ENCODE measurements at regions not wholly inside any gene's neighbourhood (a gene's known extent, or its start where the extent isn't known, plus 50 kb on each side); places are given as distances from the start of the nearest gene placed in this dataset.

- no peaks in the 10 kb centered on the region for H3K79me2 ChIP-seq (ENCODE audit: insufficient read depth, low read depth, low read length)
- no peaks in the 10 kb centered on the region for H3K9me3 ChIP-seq (ENCODE audit: low read length)
- H3K36me3 ChIP-seq (ENCODE audit: insufficient read depth, low read length): no peaks in the 10 kb centered on the region
- POLR2A ChIA-PET: no interaction called here
- no peak for DNase-seq (ENCODE audit: low spot score)
- H3K4me2 ChIP-seq (ENCODE audit: low read length): no peak overlapping the region
- no peak overlapping the region for H3K4me3 ChIP-seq (ENCODE audit: low read depth, low read length, poor library complexity, severe bottlenecking)
- TF ChIP-seq, protein P1, sequence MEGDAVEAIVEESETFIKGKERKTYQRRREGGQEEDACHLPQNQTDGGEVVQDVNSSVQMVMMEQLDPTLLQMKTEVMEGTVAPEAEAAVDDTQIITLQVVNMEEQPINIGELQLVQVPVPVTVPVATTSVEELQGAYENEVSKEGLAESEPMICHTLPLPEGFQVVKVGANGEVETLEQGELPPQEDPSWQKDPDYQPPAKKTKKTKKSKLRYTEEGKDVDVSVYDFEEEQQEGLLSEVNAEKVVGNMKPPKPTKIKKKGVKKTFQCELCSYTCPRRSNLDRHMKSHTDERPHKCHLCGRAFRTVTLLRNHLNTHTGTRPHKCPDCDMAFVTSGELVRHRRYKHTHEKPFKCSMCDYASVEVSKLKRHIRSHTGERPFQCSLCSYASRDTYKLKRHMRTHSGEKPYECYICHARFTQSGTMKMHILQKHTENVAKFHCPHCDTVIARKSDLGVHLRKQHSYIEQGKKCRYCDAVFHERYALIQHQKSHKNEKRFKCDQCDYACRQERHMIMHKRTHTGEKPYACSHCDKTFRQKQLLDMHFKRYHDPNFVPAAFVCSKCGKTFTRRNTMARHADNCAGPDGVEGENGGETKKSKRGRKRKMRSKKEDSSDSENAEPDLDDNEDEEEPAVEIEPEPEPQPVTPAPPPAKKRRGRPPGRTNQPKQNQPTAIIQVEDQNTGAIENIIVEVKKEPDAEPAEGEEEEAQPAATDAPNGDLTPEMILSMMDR (conservative IDR thresholded peaks at IDR 0.05; ENCODE audit: low read length): no peak
- no peak for TF ChIP-seq EZH2phosphoT487 (IDR thresholded peaks at IDR 0.05; ENCODE audit: borderline replicate concordance, low read depth, low read length)
- no peak overlapping the region for H2AFZ ChIP-seq (ENCODE audit: low read length)
- H4K20me1 ChIP-seq (ENCODE audit: insufficient read depth, low read length): no peaks in the 10 kb centered on the region
- no peaks in the 10 kb centered on the region for H3K4me1 ChIP-seq (ENCODE audit: insufficient read depth, low read length, poor library complexity, severe bottlenecking)
- no TSS peak for BruUV-seq (replicated peaks)
- intact Hi-C loops (cut with micrococcal nuclease; ENCODE audit: unreplicated experiment): no loop called here
- no peak overlapping the region for H3K27ac ChIP-seq (ENCODE audit: low read depth, low read length, poor library complexity, severe bottlenecking)
- CTCF ChIA-PET (ENCODE audit: unreplicated experiment): no interaction called here
- H3K9me2 ChIP-seq (ENCODE audit: insufficient read depth, low read length): no peaks in the 10 kb centered on the region
Measured at GRCh38 chr18:40695526-40695925, 1259.5 kb upstream of the PIK3C3 start.

DNA sequence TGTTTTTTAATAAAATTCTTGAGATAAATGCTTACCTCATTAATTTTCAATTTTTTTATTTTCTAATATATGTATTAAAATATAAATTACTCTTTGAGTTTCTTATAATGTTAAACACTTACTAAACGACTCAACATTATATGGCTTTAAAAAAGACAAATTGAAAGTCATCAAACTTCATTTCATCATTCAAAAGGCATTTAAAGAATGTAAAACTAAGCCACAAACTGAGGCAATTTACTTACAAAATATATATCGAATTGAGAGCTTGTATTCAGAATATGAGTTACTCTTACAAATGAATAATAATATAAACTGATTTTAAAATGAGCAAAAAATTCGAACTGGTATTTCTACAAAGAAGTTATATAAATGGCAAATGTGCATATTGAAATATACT, 1262.2 kb upstream of the PIK3C3 start:
- H3K9me3 ChIP-seq (ENCODE audit: low read length): no peaks in the 10 kb centered on the region
- H2AFZ ChIP-seq (ENCODE audit: low read length): no peak overlapping the region
- intact Hi-C loops (cut with micrococcal nuclease; ENCODE audit: unreplicated experiment): no loop called here
- no peak for DNase-seq (ENCODE audit: low spot score)
- no TSS peak for BruUV-seq (replicated peaks)
- no peaks in the 10 kb centered on the region for H3K79me2 ChIP-seq (ENCODE audit: insufficient read depth, low read depth, low read length)
- ChIA-PET POLR2A (no interaction called here), CTCF (ENCODE audit: unreplicated experiment) (no interaction called here)
- TF ChIP-seq EZH2phosphoT487 (IDR thresholded peaks at IDR 0.05; ENCODE audit: borderline replicate concordance, low read depth, low read length): no peak
- TF ChIP-seq, protein P1 (conservative IDR thresholded peaks at IDR 0.05; ENCODE audit: low read length): no peak
- no peak overlapping the region for H3K4me3 ChIP-seq (ENCODE audit: low read depth, low read length, poor library complexity, severe bottlenecking)
- H3K4me2 ChIP-seq (ENCODE audit: low read length): no peak overlapping the region
- H3K27ac ChIP-seq (ENCODE audit: low read depth, low read length, poor library complexity, severe bottlenecking): no peak overlapping the region
- no peaks in the 10 kb centered on the region for H3K9me2 ChIP-seq (ENCODE audit: insufficient read depth, low read length)
- H3K36me3 ChIP-seq (ENCODE audit: insufficient read depth, low read length): no peaks in the 10 kb centered on the region
- no peaks in the 10 kb centered on the region for H4K20me1 ChIP-seq (ENCODE audit: insufficient read depth, low read length)
- H3K4me1 ChIP-seq (ENCODE audit: insufficient read depth, low read length, poor library complexity, severe bottlenecking): no peaks in the 10 kb centered on the region

DNA sequence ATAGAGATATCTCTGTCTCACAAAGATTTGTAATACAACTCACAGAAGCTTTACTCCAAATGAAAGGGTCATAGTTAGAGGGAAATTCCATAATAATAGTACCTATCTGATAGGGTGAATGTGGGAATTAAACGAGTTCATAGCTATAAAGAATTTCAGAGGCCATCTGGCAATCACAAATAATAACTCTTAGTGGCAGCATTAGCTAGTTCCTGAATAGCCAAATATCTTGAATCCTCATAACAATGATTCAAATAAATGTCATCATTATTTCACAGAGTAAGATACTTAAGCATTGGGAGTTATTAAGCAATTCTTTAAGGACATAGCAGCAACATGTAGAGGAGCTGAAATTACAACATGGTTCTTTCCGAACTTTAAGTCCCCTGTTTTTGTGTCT, 1265.0 kb upstream of the PIK3C3 start:
- no TSS peak for BruUV-seq (replicated peaks)
- Histone ChIP-seq H3K27ac (ENCODE audit: low read depth, low read length, poor library complexity, severe bottlenecking) (no peak overlapping the region), H2AFZ (ENCODE audit: low read length) (no peak overlapping the region), H4K20me1 (ENCODE audit: insufficient read depth, low read length) (no peaks in the 10 kb centered on the region), H3K36me3 (ENCODE audit: insufficient read depth, low read length) (no peaks in the 10 kb centered on the region), H3K79me2 (ENCODE audit: insufficient read depth, low read depth, low read length) (no peaks in the 10 kb centered on the region), H3K4me3 (ENCODE audit: low read depth, low read length, poor library complexity, severe bottlenecking) (no peak overlapping the region), H3K9me2 (ENCODE audit: insufficient read depth, low read length) (no peaks in the 10 kb centered on the region), H3K4me1 (ENCODE audit: insufficient read depth, low read length, poor library complexity, severe bottlenecking) (no peaks in the 10 kb centered on the region), H3K4me2 (ENCODE audit: low read length) (no peak overlapping the region), H3K9me3 (ENCODE audit: low read length) (no peaks in the 10 kb centered on the region)
- ChIA-PET CTCF (ENCODE audit: unreplicated experiment) (no interaction called here), POLR2A (no interaction called here)
- TF ChIP-seq, protein P1 (conservative IDR thresholded peaks at IDR 0.05; ENCODE audit: low read length): no peak
- no peak for TF ChIP-seq EZH2phosphoT487 (IDR thresholded peaks at IDR 0.05; ENCODE audit: borderline replicate concordance, low read depth, low read length)
- DNase-seq (ENCODE audit: low spot score): no peak
- intact Hi-C loops (cut with micrococcal nuclease; ENCODE audit: unreplicated experiment): no loop called here
